ENCODE measurements at regions not wholly inside any gene's neighbourhood (a gene's known extent, or its start where the extent isn't known, plus 50 kb on each side); places are given as distances from the start of the nearest gene placed in this dataset.

- TF ChIP-seq CHD2 (IDR thresholded peaks at IDR 0.05; ENCODE audit: low read length, partially characterized antibody) (no peak), REST (IDR thresholded peaks at IDR 0.05) (no peak), POLR2A (IDR thresholded peaks at IDR 0.05; ENCODE audit: low read length) (no peak), CTCF (IDR thresholded peaks at IDR 0.05) (no peak), TP53 (CRISPR knock-in tag; IDR thresholded peaks at IDR 0.05) (no peak), HMGXB4 (CRISPR knock-in tag; IDR thresholded peaks at IDR 0.05; ENCODE audit: borderline replicate concordance) (no peak), JUNB (IDR thresholded peaks at IDR 0.05) (no peak), MAFK (IDR thresholded peaks at IDR 0.05; ENCODE audit: partially characterized antibody) (no peak), SMC3 (IDR thresholded peaks at IDR 0.05) (no peak), MAZ (IDR thresholded peaks at IDR 0.05; ENCODE audit: borderline replicate concordance, low read depth, low read length) (no peak), ELK1 (IDR thresholded peaks at IDR 0.05; ENCODE audit: low read depth, low read length) (no peak)
Observed at GRCh38 chr12:111173391-111173790, 195.5 kb downstream of the PHETA1 start.

Data from A549 (cell line).